Small intestine (tissue), 7 donors: ENCODE measurements at regions not wholly inside any gene's neighbourhood (a gene's known extent, or its start where the extent isn't known, plus 50 kb on each side); places are given as distances from the start of the nearest gene placed in this dataset.

Source experiments
- DNase-seq, 2 donors: peaks; one replicate each; pipeline versions ENCODE4 v3.0.0 to v3.0.0-alpha.2; 2013
- FAIRE-seq: peaks from 2 replicates; lab custom pipeline; 2012; peaks lifted over from hg19 to GRCh38; lab: Jason Lieb, UNC
- H3K27ac ChIP-seq, 3 donors: one replicate each; pipeline ENCODE4 v1.5.1; 2013; ENCODE audit warnings: low read length in 2 of 3, mild to moderate bottlenecking in 2 of 3, control low read depth in 1 of 3, inconsistent platforms in 1 of 3, low read depth in 1 of 3, moderate library complexity in 1 of 3
- H3K27me3 ChIP-seq, 3 donors: one replicate each; pipeline ENCODE4 v1.6.1; 2013; ENCODE audit warnings: low read length in 3 of 3, inconsistent platforms in 1 of 3; ENCODE audit not compliant: control insufficient read depth in 3 of 3, insufficient read depth in 3 of 3
- H3K36me3 ChIP-seq, 3 donors: one replicate each; pipeline ENCODE4 v1.6.1; 2013; ENCODE audit warnings: low read length in 3 of 3, inconsistent platforms in 1 of 3, low read depth in 1 of 3, mild to moderate bottlenecking in 1 of 3, moderate library complexity in 1 of 3; ENCODE audit not compliant: control insufficient read depth in 3 of 3, insufficient read depth in 2 of 3
- H3K4me1 ChIP-seq, 3 donors: one replicate each; pipeline ENCODE4 v1.6.1; 2013; ENCODE audit warnings: low read length in 2 of 3, inconsistent platforms in 1 of 3, low read depth in 1 of 3, mild to moderate bottlenecking in 1 of 3, moderate library complexity in 1 of 3; ENCODE audit not compliant: control insufficient read depth in 3 of 3, insufficient read depth in 2 of 3
- H3K4me3 ChIP-seq, 3 donors: one replicate each; pipeline ENCODE4 v1.5.1; 2013; ENCODE audit warnings: low read length in 3 of 3, control low read depth in 1 of 3, inconsistent platforms in 1 of 3, low read depth in 1 of 3, mild to moderate bottlenecking in 1 of 3, moderate library complexity in 1 of 3
- H3K9me3 ChIP-seq, 2 donors: one replicate each; pipeline ENCODE4 v1.6.1; 2013; ENCODE audit warnings: low read depth in 1 of 2, low read length in 1 of 2; ENCODE audit not compliant: control insufficient read depth in 2 of 2, insufficient read depth in 1 of 2
- WGBS, 3 donors: extraction: QIAGEN DNeasy Blood & Tissue Kit; methylation state at CpG; one replicate each; pipeline ENCODE4 v1.1.7; 2013; 5-methylcytosine and 5-hydroxymethylcytosine counted together
- donor health status: healthy with polysubstance abuse.
- donor health status: control.
- donor health status: control.
- donor health status: Bipolar disorder and iron deficiency.
- donor health status: healthy.

DNA sequence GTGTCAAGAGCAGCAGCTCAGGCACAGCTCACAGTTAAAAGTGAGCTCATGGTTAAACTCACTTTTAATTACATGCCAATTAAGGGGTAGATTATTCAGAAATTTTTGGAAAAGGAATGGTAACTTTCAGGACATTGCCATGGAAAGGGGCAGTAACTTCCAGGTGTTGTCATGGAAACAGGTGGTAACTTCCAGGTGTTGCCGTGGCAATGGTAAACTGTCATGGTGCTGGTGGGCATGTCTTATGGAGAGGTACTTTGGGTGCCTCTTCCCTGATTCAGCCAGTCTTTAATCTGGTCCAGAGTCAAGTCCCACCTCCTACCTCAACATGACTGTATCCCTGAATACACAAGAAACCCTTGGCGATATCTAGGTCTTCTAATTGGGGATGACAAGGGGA, 223.2 kb upstream of the TAS2R1 start:
- 90 to 100% (median 93%) methylated on average over 2 of the region's 2 CpGs for WGBS, 3 donors
- no peak overlapping the region for H3K4me3 ChIP-seq

DNA sequence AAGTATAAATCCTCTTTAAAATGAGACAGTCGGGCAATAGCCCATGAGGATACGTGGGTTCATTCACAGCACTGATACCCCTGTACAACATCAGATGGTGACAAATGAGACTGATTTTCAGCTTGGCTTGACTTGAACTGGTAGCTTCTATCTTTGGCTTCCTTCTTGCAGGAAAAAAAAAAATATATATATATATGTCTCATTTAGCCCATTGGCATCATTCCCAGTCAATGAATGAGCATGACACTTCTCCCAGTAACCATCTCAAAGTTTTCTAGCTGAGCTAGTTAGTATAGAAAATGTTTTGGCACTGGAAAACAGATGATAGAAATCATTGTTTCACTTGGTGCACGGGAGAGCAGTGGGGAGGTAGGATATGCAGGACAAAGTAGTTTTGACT, 222.5 kb upstream of the TAS2R1 start:
- WGBS, 3 donors = 70 to 82% (median 77%) methylated on average over 3 of the region's 3 CpGs
- Histone ChIP-seq H3K27ac (no peak overlapping the region), H3K4me1 (no peaks in the 10 kb centered on the region), H3K36me3 (no peaks in the 10 kb centered on the region), H3K27me3 (peaks cover 0 to under 1% (median 0%) of the 10 kb centered on the region in 3 donors), H3K4me3 (no peak overlapping the region), H3K9me3 (no peaks in the 10 kb centered on the region)
- FAIRE-seq = no peak
- DNase-seq = no peak

More for the DNA sequence above, 223.2 kb upstream of the TAS2R1 start:
- no peaks in the 10 kb centered on the region for H3K4me1 ChIP-seq
- no peaks in the 10 kb centered on the region for H3K9me3 ChIP-seq
- H3K36me3 ChIP-seq = no peaks in the 10 kb centered on the region
- H3K27me3 ChIP-seq = peaks cover 0 to 4% (median 0%) of the 10 kb centered on the region in 3 donors
- no peak overlapping the region for H3K27ac ChIP-seq
- FAIRE-seq (no peak), DNase-seq (no peak)

GRCh38 chr5:9851458-9851857, 221.3 kb upstream of the TAS2R1 start:
- Histone ChIP-seq H3K4me1 (no peaks in the 10 kb centered on the region), H3K9me3 (no peaks in the 10 kb centered on the region), H3K36me3 (no peaks in the 10 kb centered on the region), H3K27ac (no peak overlapping the region), H3K4me3 (no peak overlapping the region), H3K27me3 (no peaks in the 10 kb centered on the region)
- 63 to 88% (median 74%) methylated on average over 3 of the region's 3 CpGs for WGBS, 3 donors
- peak in 1 of 2 donors; percentile 3 for DNase-seq
- no peak for FAIRE-seq

DNA sequence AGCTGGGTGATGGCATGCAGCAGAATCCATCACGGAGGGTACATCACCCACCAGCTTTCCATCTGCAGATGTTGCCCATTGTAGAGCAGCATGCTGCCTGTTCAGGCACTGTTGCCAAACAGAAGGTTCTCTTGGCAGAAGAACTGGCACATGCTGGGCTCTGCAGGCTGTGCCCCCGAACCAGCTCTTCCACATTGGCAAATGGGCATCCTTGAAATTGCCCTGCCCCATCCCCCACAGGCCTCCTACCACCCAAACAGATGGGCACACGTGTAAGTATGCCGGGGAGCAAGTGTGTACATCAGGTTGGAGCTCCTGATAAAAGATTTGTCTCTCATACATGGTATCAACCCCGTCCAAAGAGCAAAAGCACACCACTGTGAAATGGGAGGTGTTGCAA, 220.3 kb upstream of the TAS2R1 start:
- H3K4me1 ChIP-seq = no peaks in the 10 kb centered on the region
- no peaks in the 10 kb centered on the region for H3K36me3 ChIP-seq
- no peaks in the 10 kb centered on the region for H3K9me3 ChIP-seq
- DNase-seq = no peak
- H3K27ac ChIP-seq = no peak overlapping the region
- no peaks in the 10 kb centered on the region for H3K27me3 ChIP-seq
- no peak for FAIRE-seq
- WGBS, 3 donors = 65 to 77% (median 70%) methylated on average over 5 of the region's 5 CpGs
- H3K4me3 ChIP-seq = no peak overlapping the region

DNA sequence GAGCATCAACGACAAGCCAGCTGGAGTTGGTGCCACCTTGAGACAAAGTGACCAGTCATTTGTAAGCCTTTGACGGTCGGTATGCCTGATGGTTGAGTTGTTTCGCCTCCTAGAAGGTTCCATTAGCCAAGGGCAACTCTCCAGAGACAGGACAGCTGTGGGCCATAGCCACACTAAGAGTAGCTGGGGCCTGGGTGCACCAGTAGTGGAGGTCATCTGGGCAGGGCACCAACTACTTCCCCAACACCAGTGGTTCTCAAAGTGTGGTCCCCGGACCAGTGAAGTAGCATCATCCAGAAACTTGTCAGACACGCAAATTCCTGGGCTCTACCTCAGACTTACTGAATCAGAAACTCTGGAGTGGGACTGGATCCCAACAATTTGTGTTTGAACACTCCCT, 217.5 kb upstream of the TAS2R1 start:
- 73 to 83% (median 83%) methylated on average over 6 of the region's 6 CpGs for WGBS, 3 donors
- Histone ChIP-seq H3K9me3 (no peaks in the 10 kb centered on the region), H3K27ac (no peak overlapping the region), H3K36me3 (no peaks in the 10 kb centered on the region), H3K4me1 (no peaks in the 10 kb centered on the region), H3K27me3 (no peaks in the 10 kb centered on the region), H3K4me3 (no peak overlapping the region)
- DNase-seq = no peak
- FAIRE-seq = no peak

DNA sequence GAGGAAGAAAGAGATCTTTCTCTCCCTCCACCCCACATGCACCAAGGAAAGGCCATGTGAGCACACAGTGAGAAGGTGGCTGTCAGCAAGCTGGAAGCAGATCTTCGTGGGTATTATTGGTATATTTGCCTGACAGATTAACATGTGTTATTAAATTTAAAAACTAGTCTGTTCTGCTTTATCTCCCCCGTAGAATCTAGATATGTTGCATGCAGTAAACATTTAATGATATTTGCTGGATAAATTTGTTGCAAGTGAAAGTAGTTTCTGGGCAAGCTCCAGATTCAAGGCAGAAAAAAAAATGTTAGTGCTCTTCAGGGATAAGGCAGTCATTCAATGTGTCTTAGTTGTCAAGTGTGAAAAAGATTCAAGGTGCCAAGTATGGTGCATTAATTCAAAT, 215.0 kb upstream of the TAS2R1 start:
- Histone ChIP-seq H3K36me3 (no peaks in the 10 kb centered on the region), H3K4me3 (no peak overlapping the region), H3K27me3 (no peaks in the 10 kb centered on the region), H3K4me1 (no peaks in the 10 kb centered on the region), H3K9me3 (no peaks in the 10 kb centered on the region), H3K27ac (no peak overlapping the region)
- DNase-seq (no peak), FAIRE-seq (no peak)
- 34 to 56% (median 36%) methylated on average over 2 of the region's 2 CpGs for WGBS, 3 donors

DNA sequence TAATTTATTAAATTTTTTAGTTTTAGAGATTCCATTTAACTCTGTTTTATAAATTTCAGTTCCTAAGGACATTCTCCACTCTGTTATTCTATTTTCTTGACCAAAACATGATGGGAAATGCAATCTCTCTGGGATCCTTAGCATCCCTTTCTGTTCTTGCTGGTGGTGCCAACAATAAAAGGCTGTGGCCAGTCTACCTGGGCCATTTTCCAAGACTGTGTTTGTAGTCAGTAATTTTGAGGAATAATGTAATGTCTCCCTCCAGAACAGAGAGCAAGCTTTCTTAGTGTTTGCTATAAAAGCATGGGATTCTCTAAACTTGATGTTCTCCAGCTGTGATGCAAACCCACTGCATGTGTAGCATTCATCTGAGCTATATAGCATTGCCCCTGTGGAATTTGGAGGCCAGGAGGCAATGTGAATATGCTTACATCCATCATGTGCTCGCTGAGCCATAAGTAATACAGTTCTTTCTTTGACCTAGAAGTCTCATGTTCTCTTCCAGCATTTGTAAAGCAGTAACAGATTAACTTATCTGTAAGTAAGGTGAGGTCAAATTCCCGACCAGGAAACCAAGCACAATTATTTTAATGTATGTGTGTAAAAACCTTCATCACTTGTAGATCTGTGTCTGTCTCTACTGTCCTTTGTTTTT, 211.5 kb upstream of the TAS2R1 start:
- 9 to 45% (median 31%) methylated on average over 2 of the region's 2 CpGs for WGBS, 3 donors
- Histone ChIP-seq H3K9me3 (no peaks in the 10 kb centered on the region), H3K36me3 (no peaks in the 10 kb centered on the region), H3K4me3 (no peak overlapping the region), H3K27ac (no peak overlapping the region), H3K27me3 (peaks cover 0 to 7% (median 0%) of the 10 kb centered on the region in 3 donors), H3K4me1 (no peaks in the 10 kb centered on the region)
- DNase-seq (peak in 1 of 2 donors; percentile 39), FAIRE-seq (no peak)

- no peak for DNase-seq
- FAIRE-seq = no peak
- Histone ChIP-seq H3K27ac (no peak overlapping the region), H3K4me1 (no peaks in the 10 kb centered on the region), H3K36me3 (no peaks in the 10 kb centered on the region), H3K27me3 (peaks cover 0 to 7% (median 0%) of the 10 kb centered on the region in 3 donors), H3K4me3 (no peak overlapping the region), H3K9me3 (no peaks in the 10 kb centered on the region)
- 62 to 70% (median 69%) methylated on average over 7 of the region's 7 CpGs for WGBS, 3 donors
Measured at GRCh38 chr5:9838916-9839315, 208.8 kb upstream of the TAS2R1 start.
